Neural cell (in vitro differentiated cells): ENCODE measurements at regions not wholly inside any gene's neighbourhood (a gene's known extent, or its start where the extent isn't known, plus 50 kb on each side); places are given as distances from the start of the nearest gene placed in this dataset.

ENCODE experiments used
- H2AFZ ChIP-seq: fragments of 200-600, 300-800 bp; sonication (generic), shearing (Covaris generic); 2 replicates; pipeline ENCODE4 v1.6.0; 2014; ENCODE audit warnings: low read depth, mild to moderate bottlenecking, antibody characterized with exemption, low read length, moderate library complexity
- H3F3A ChIP-seq: fragments of 200-600 bp; shearing (Covaris generic); 2 replicates; pipeline ENCODE4 v1.6.1; 2016; ENCODE audit warnings: mild to moderate bottlenecking, moderate library complexity, mixed read lengths, antibody characterized with exemption, low read length; ENCODE audit not compliant: insufficient read depth, poor library complexity, severe bottlenecking
- H3K27ac ChIP-seq: fragments of 200-600, 300-800 bp; sonication (generic), shearing (Covaris generic); 2 replicates; pipeline ENCODE4 v1.5.1; 2014; ENCODE audit warnings: mild to moderate bottlenecking, low read length, moderate library complexity
- H3K27me3 ChIP-seq: fragments of 300-800, 200-600 bp; sonication (generic), shearing (Covaris generic); 2 replicates; pipeline ENCODE4 v1.6.0; 2014; ENCODE audit warnings: mild to moderate bottlenecking, low read depth, low read length, moderate library complexity; ENCODE audit not compliant: insufficient read depth
- H3K36me3 ChIP-seq: fragments of 300-800, 200-600 bp; sonication (generic), shearing (Covaris generic); 2 replicates; pipeline ENCODE4 v1.5.1; 2014; ENCODE audit warnings: mild to moderate bottlenecking, antibody characterized with exemption, low read length, moderate library complexity; ENCODE audit not compliant: insufficient read depth
- H3K4me2 ChIP-seq: fragments of 300-800, 200-600 bp; sonication (generic), shearing (Covaris generic); 2 replicates; pipeline ENCODE4 v1.6.0; 2014; ENCODE audit warnings: mild to moderate bottlenecking, low read length
- H3K4me3 ChIP-seq: fragments of 300-800, 200-600 bp; sonication (generic), shearing (Covaris generic); 2 replicates; pipeline ENCODE4 v1.5.1; 2014; ENCODE audit warnings: mild to moderate bottlenecking, low read length, moderate library complexity
- H3K79me2 ChIP-seq: fragments of 200-600 bp; shearing (Covaris generic); replicated peaks from 2 replicates; pipeline ENCODE4 v1.6.0; 2014; ENCODE audit warnings: mild to moderate bottlenecking, low read length, moderate library complexity; ENCODE audit not compliant: insufficient read depth
- H3K9ac ChIP-seq: fragments of 300-800, 200-600 bp; sonication (generic), shearing (Covaris generic); 2 replicates; pipeline ENCODE4 v1.6.1; 2016; ENCODE audit warnings: mild to moderate bottlenecking, low read length, mixed read lengths
- H3K9me2 ChIP-seq: fragments of 200-600 bp; shearing (Covaris generic); 2 replicates; pipeline ENCODE4 v1.6.1; 2016; ENCODE audit warnings: mild to moderate bottlenecking, low read length, mixed read lengths; ENCODE audit not compliant: insufficient read depth
- H3K9me3 ChIP-seq: fragments of 200-600, 300-800 bp; sonication (generic), shearing (Covaris generic); 2 replicates; pipeline ENCODE4 v1.6.1; 2016; ENCODE audit warnings: mild to moderate bottlenecking, mixed run types, low read length, moderate library complexity, mixed read lengths
- H4K20me1 ChIP-seq: fragments of 200-600 bp; shearing (Covaris generic); 2 replicates; pipeline ENCODE4 v1.6.1; 2016; ENCODE audit warnings: mild to moderate bottlenecking, mixed run types; ENCODE audit not compliant: insufficient read depth
- EP300 ChIP-seq: fragments of 450-650 bp; conservative IDR thresholded peaks from 2 replicates; pipeline ENCODE4 v1.6.1; 2014; ENCODE audit warnings: antibody characterized with exemption, mild to moderate bottlenecking, moderate library complexity; ENCODE audit not compliant: poor library complexity, severe bottlenecking
- EZH2 ChIP-seq: fragments of 200-600, 300-800 bp; shearing (Covaris generic), sonication (generic); IDR thresholded peaks from 2 replicates; pipeline ENCODE4 v1.6.1; 2014; ENCODE audit warnings: antibody characterized with exemption, low read length, borderline replicate concordance, mild to moderate bottlenecking; ENCODE audit not compliant: insufficient read depth, poor library complexity, severe bottlenecking
- MXI1 ChIP-seq: fragments of 450-650 bp; conservative IDR thresholded peaks from 2 replicates; pipeline ENCODE4 v1.6.1; 2014; ENCODE audit warnings: antibody characterized with exemption, mild to moderate bottlenecking; ENCODE audit not compliant: poor library complexity, severe bottlenecking
- POLR2AphosphoS5 ChIP-seq: IDR thresholded peaks from 2 replicates; pipeline ENCODE4 v1.6.1; 2012
- RAD21 ChIP-seq: fragments of 450-650 bp; conservative IDR thresholded peaks from 2 replicates; pipeline ENCODE4 v1.6.1; 2014; ENCODE audit warnings: antibody characterized with exemption, mild to moderate bottlenecking, moderate library complexity
- REST ChIP-seq: IDR thresholded peaks from 2 replicates; pipeline ENCODE4 v1.6.1; 2012; ENCODE audit warnings: borderline replicate concordance
- SMC3 ChIP-seq: fragments of 450-650 bp; conservative IDR thresholded peaks from 2 replicates; pipeline ENCODE4 v1.6.1; 2014; ENCODE audit warnings: antibody characterized with exemption, mild to moderate bottlenecking, moderate library complexity; ENCODE audit not compliant: poor library complexity
- TAF1 ChIP-seq: IDR thresholded peaks from 2 replicates; pipeline ENCODE4 v1.6.1; 2012; ENCODE audit warnings: low read depth
- TF ChIP-seq, protein P1 (sequence below): fragments of 450-650 bp; IDR thresholded peaks from 2 replicates; pipeline ENCODE4 v1.5.1; 2014; ENCODE audit warnings: antibody characterized with exemption, mild to moderate bottlenecking, moderate library complexity; ENCODE audit not compliant: poor library complexity, severe bottlenecking

DNA sequence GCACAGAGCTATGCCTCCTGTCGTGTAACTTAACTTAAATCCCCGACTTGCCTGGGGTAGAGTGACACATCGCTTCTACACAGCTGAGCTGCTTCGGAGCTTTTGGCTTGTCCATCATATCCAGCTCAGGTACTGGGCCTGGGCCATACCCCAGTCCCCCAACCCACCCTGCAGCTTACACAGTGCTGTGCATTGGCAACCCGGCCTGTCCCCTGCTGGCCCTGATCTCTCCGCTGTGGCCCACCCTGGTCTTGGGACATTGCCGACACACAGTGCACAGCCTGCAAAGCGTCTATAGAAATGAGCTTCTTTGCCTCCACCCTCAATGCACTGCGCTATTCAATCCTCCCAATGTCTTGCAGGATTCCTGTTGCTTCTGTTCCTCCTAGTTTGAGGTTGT is 342.8 kb upstream of the RAB6C start:
- TF ChIP-seq MXI1: no peak
- TF ChIP-seq EZH2: no peak
- no peak for TF ChIP-seq EP300
- TF ChIP-seq TAF1: no peak
- TF ChIP-seq, protein P1, sequence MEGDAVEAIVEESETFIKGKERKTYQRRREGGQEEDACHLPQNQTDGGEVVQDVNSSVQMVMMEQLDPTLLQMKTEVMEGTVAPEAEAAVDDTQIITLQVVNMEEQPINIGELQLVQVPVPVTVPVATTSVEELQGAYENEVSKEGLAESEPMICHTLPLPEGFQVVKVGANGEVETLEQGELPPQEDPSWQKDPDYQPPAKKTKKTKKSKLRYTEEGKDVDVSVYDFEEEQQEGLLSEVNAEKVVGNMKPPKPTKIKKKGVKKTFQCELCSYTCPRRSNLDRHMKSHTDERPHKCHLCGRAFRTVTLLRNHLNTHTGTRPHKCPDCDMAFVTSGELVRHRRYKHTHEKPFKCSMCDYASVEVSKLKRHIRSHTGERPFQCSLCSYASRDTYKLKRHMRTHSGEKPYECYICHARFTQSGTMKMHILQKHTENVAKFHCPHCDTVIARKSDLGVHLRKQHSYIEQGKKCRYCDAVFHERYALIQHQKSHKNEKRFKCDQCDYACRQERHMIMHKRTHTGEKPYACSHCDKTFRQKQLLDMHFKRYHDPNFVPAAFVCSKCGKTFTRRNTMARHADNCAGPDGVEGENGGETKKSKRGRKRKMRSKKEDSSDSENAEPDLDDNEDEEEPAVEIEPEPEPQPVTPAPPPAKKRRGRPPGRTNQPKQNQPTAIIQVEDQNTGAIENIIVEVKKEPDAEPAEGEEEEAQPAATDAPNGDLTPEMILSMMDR: no peak
- no peak for TF ChIP-seq RAD21
- Histone ChIP-seq H3K27me3 (no peaks in the 10 kb centered on the region), H3K9ac (no peak overlapping the region), H3K36me3 (no peaks in the 10 kb centered on the region), H3F3A (no peaks in the 10 kb centered on the region), H3K9me3 (no peaks in the 10 kb centered on the region), H3K4me2 (no peak overlapping the region), H4K20me1 (no peaks in the 10 kb centered on the region), H3K79me2 (no peaks in the 10 kb centered on the region), H3K4me3 (no peak overlapping the region), H3K9me2 (no peaks in the 10 kb centered on the region), H3K27ac (no peak overlapping the region), H2AFZ (no peak overlapping the region)

- no peaks in the 10 kb centered on the region for H3K9me3 ChIP-seq
- H3K27me3 ChIP-seq: no peaks in the 10 kb centered on the region
- no peaks in the 10 kb centered on the region for H3F3A ChIP-seq
- no peaks in the 10 kb centered on the region for H3K9me2 ChIP-seq
- no peaks in the 10 kb centered on the region for H3K79me2 ChIP-seq
- no peak overlapping the region for H3K4me2 ChIP-seq
- no peak for TF ChIP-seq EZH2
- H3K4me3 ChIP-seq: no peak overlapping the region
- H3K27ac ChIP-seq: no peak overlapping the region
- no peak overlapping the region for H3K9ac ChIP-seq
- no peaks in the 10 kb centered on the region for H3K36me3 ChIP-seq
- H2AFZ ChIP-seq: no peak overlapping the region
- H4K20me1 ChIP-seq: no peaks in the 10 kb centered on the region
These were observed 338.1 kb upstream of the RAB6C start for GRCh38 chr2:129641371-129641770.

- no peaks in the 10 kb centered on the region for H3K79me2 ChIP-seq
- H3F3A ChIP-seq: no peaks in the 10 kb centered on the region
- H2AFZ ChIP-seq: no peak overlapping the region
- H3K4me3 ChIP-seq: no peak overlapping the region
- H3K27ac ChIP-seq: no peak overlapping the region
- no peaks in the 10 kb centered on the region for H3K9me2 ChIP-seq
- H3K9ac ChIP-seq: no peak overlapping the region
- no peaks in the 10 kb centered on the region for H3K27me3 ChIP-seq
- H3K4me2 ChIP-seq: no peak overlapping the region
- H3K9me3 ChIP-seq: no peaks in the 10 kb centered on the region
- no peaks in the 10 kb centered on the region for H4K20me1 ChIP-seq
- no peak for TF ChIP-seq MXI1
- no peak for TF ChIP-seq TAF1
- TF ChIP-seq, protein P1: no peak
- TF ChIP-seq RAD21: no peak
- no peak for TF ChIP-seq SMC3
- TF ChIP-seq EP300: no peak
- TF ChIP-seq POLR2AphosphoS5: no peak
- no peak for TF ChIP-seq REST
- no peak for TF ChIP-seq EZH2
- H3K36me3 ChIP-seq: no peaks in the 10 kb centered on the region
These were observed 336.9 kb upstream of the RAB6C start for GRCh38 chr2:129642526-129643043.
